Keratinocyte (primary cell): ENCODE measurements at regions not wholly inside any gene's neighbourhood (a gene's known extent, or its start where the extent isn't known, plus 50 kb on each side); places are given as distances from the start of the nearest gene placed in this dataset.

Experiments used
- DNase-seq: peaks from one replicate; pipeline ENCODE4 v3.0.0-alpha.2; 2011; ENCODE audit warnings: low read depth, missing footprints, low spot score
- FAIRE-seq: peaks from 2 replicates; lab custom pipeline; 2011; peaks lifted over from hg19 to GRCh38; lab: Jason Lieb, UNC
- H2AFZ ChIP-seq: 2 replicates; pipeline ENCODE4 v1.6.0; 2012; ENCODE audit warnings: low read length, control low read depth, inconsistent platforms; ENCODE audit not compliant: control insufficient read depth
- H3K27ac ChIP-seq: 2 replicates; pipeline ENCODE4 v1.5.1; 2011; ENCODE audit warnings: low read length; ENCODE audit not compliant: control insufficient read depth, insufficient read depth
- H3K27me3 ChIP-seq: 3 replicates; pipeline ENCODE4 v1.6.0; 2011; ENCODE audit warnings: low read length; ENCODE audit not compliant: control insufficient read depth, insufficient read depth; ENCODE audit errors: extremely low read depth
- H3K36me3 ChIP-seq, 2 experiments: 2 replicates in 1 of 2; 3 replicates in 1 of 2; pipeline ENCODE4 v1.5.1; 2011; ENCODE audit warnings: low read length in 2 of 2, mild to moderate bottlenecking in 1 of 2; ENCODE audit not compliant: control insufficient read depth in 2 of 2, insufficient read depth in 2 of 2; ENCODE audit errors: extremely low read depth in 1 of 2
- H3K4me1 ChIP-seq: 3 replicates; pipeline ENCODE4 v1.5.1; 2011; ENCODE audit warnings: low read length; ENCODE audit not compliant: control insufficient read depth, insufficient read depth; ENCODE audit errors: extremely low read depth
- H3K4me2 ChIP-seq: 3 replicates; pipeline ENCODE4 v1.6.0; 2011; ENCODE audit warnings: low read depth, low read length; ENCODE audit not compliant: control insufficient read depth, insufficient read depth; ENCODE audit errors: extremely low read depth
- H3K4me3 ChIP-seq, 3 experiments: fragments of 200-600 bp in 1 of 3; sonication (generic) in 1 of 3; 2 replicates in 2 of 3; 3 replicates in 1 of 3; pipeline ENCODE4 v1.5.1; 2011 to 2016; ENCODE audit warnings: low read length in 3 of 3, mild to moderate bottlenecking in 3 of 3, control low read depth in 2 of 3, inconsistent platforms in 1 of 3, low read depth in 1 of 3, mixed read lengths in 1 of 3, mixed run types in 1 of 3, moderate library complexity in 1 of 3; ENCODE audit not compliant: control insufficient read depth in 2 of 3, insufficient read depth in 2 of 3; ENCODE audit errors: extremely low read depth in 1 of 3
- H3K79me2 ChIP-seq: 2 replicates; pipeline ENCODE4 v1.6.0; 2012; ENCODE audit warnings: low read length; ENCODE audit not compliant: control insufficient read depth, insufficient read depth
- H3K9ac ChIP-seq: 3 replicates; pipeline ENCODE4 v1.6.0; 2011; ENCODE audit warnings: low read length; ENCODE audit not compliant: control insufficient read depth, insufficient read depth; ENCODE audit errors: extremely low read depth
- H3K9me1 ChIP-seq: 3 replicates; pipeline ENCODE4 v1.6.0; 2011; ENCODE audit warnings: low read length; ENCODE audit not compliant: control insufficient read depth, insufficient read depth; ENCODE audit errors: extremely low read depth
- H3K9me3 ChIP-seq: 2 replicates; pipeline ENCODE4 v1.5.1; 2012; ENCODE audit warnings: low read depth, low read length; ENCODE audit not compliant: control insufficient read depth
- H4K20me1 ChIP-seq: 3 replicates; pipeline ENCODE4 v1.6.0; 2011; ENCODE audit warnings: low read length; ENCODE audit not compliant: control insufficient read depth, insufficient read depth; ENCODE audit errors: extremely low read depth
- CTCF ChIP-seq, 3 experiments: IDR thresholded peaks in 1 of 3; conservative IDR thresholded peaks in 1 of 3; optimal IDR thresholded peaks in 1 of 3; 2 replicates in 2 of 3; 3 replicates in 1 of 3; pipeline versions ENCODE3 to v1.5.1; 2011; ENCODE audit warnings: low read length in 3 of 3, mild to moderate bottlenecking in 3 of 3, moderate library complexity in 2 of 3, control low read depth in 1 of 3, inconsistent platforms in 1 of 3; ENCODE audit not compliant: insufficient read depth in 2 of 3; ENCODE audit errors: extremely low read depth in 1 of 3
- EZH2 ChIP-seq: IDR thresholded peaks from one replicate; pipeline ENCODE4 v1.6.1; 2012; ENCODE audit warnings: inconsistent platforms, mild to moderate bottlenecking, low read length, moderate library complexity
- dilution Hi-C: fragments of 300-500 bp; cut with MboI; formaldehyde crosslinking; loops from one replicate; pipeline ENCODE4 v1.7.0; 2020; ENCODE audit warnings: low sequenced_read_pairs; ENCODE audit not compliant: extremely low pct_ligation_motif_present

- no peaks in the 10 kb centered on the region for H3K79me2 ChIP-seq
- H3K9me1 ChIP-seq, result no peaks in the 10 kb centered on the region
- no peaks in the 10 kb centered on the region for H3K36me3 ChIP-seq
- H4K20me1 ChIP-seq, result no peaks in the 10 kb centered on the region
- no peak overlapping the region for H3K9ac ChIP-seq
- TF ChIP-seq CTCF (optimal IDR thresholded peaks at IDR 0.05 in 1 of 3, IDR thresholded peaks at IDR 0.05 in 1 of 3, conservative IDR thresholded peaks at IDR 0.05 in 1 of 3; ENCODE audit: extremely low read depth in 1 of 3, insufficient read depth in 2 of 3, low read length in 3 of 3) (no peak), EZH2 (no peak)
- H3K27ac ChIP-seq, result no peak overlapping the region
- H2AFZ ChIP-seq, result no peak overlapping the region
- no peak for DNase-seq
- peaks cover 2% of the 10 kb centered on the region for H3K4me1 ChIP-seq
- no peaks in the 10 kb centered on the region for H3K27me3 ChIP-seq
- no peaks in the 10 kb centered on the region for H3K9me3 ChIP-seq
- no peak for FAIRE-seq
- H3K4me3 ChIP-seq, result no peak overlapping the region
- dilution Hi-C loops, result no loop called here
- no peak overlapping the region for H3K4me2 ChIP-seq
Measured at GRCh38 chr10:28242555-28243204, 60.2 kb downstream of the MPP7 start.

- Histone ChIP-seq H3K9me3 (no peaks in the 10 kb centered on the region), H4K20me1 (no peaks in the 10 kb centered on the region), H2AFZ (no peak overlapping the region), H3K4me3 (no peak overlapping the region), H3K27me3 (no peaks in the 10 kb centered on the region), H3K9ac (no peak overlapping the region), H3K4me1 (no peaks in the 10 kb centered on the region), H3K27ac (no peak overlapping the region), H3K79me2 (no peaks in the 10 kb centered on the region), H3K4me2 (no peak overlapping the region), H3K9me1 (no peaks in the 10 kb centered on the region), H3K36me3 (no peaks in the 10 kb centered on the region)
- dilution Hi-C loops, result no loop called here
- TF ChIP-seq EZH2 (no peak), CTCF (optimal IDR thresholded peaks at IDR 0.05 in 1 of 3, IDR thresholded peaks at IDR 0.05 in 1 of 3, conservative IDR thresholded peaks at IDR 0.05 in 1 of 3; ENCODE audit: extremely low read depth in 1 of 3, insufficient read depth in 2 of 3, low read length in 3 of 3) (peak; percentile 64 to 80 (median 76))
- FAIRE-seq (no peak), DNase-seq (no peak)
Measured at GRCh38 chr10:28241741-28242399, 61.0 kb downstream of the MPP7 start.
